ENCODE measurements at regions not wholly inside any gene's neighbourhood (a gene's known extent, or its start where the extent isn't known, plus 50 kb on each side); places are given as distances from the start of the nearest gene placed in this dataset.

GRCh38 chrX:15073313-15073712 lies 196.6 kb downstream of the ASB9 start:
- TF ChIP-seq CTCF (IDR thresholded peaks at IDR 0.05; ENCODE audit: low read depth, low read length, poor library complexity, severe bottlenecking), result no peak
- no peak for TF ChIP-seq EZH2phosphoT487 (IDR thresholded peaks at IDR 0.05; ENCODE audit: borderline replicate concordance, low read length)
